HUDEP-2 (cell line): ENCODE measurements at regions not wholly inside any gene's neighbourhood (a gene's known extent, or its start where the extent isn't known, plus 50 kb on each side); places are given as distances from the start of the nearest gene placed in this dataset.
"Not testable (repeated sequence)": the region's sequence is repeated elsewhere in the genome, so short reads cannot be mapped to it uniquely, and the experiment has no call there.

Experiments used
- DNase-seq, 76 experiments: peaks; one replicate each; lab custom pipeline; 2025; ENCODE audit not compliant: unreplicated experiment in 76 of 76; lab: John Stamatoyannopoulos, UW

GRCh38 chr10:52368725-52369124, 54.6 kb downstream of the DKK1 start:
- no peak for DNase-seq

GRCh38 chr10:52374207-52374606, 60.1 kb downstream of the DKK1 start:
- not testable (repeated sequence) for DNase-seq

GRCh38 chr10:52376694-52377354, 62.7 kb downstream of the DKK1 start:
- no peak for DNase-seq

- no peak for DNase-seq
Observed at GRCh38 chr10:52378124-52378523, 64.0 kb downstream of the DKK1 start.

GRCh38 chr10:52379287-52379686, 65.2 kb downstream of the DKK1 start:
- no peak for DNase-seq

- no peak for DNase-seq
Observed at GRCh38 chr10:52383088-52383487, 69.0 kb downstream of the DKK1 start.

- no peak for DNase-seq
Observed at GRCh38 chr10:52387744-52388143, 73.7 kb downstream of the DKK1 start.

GRCh38 chr10:52390388-52390787, 76.3 kb downstream of the DKK1 start:
- DNase-seq = no peak

GRCh38 chr10:52391927-52392602, 78.0 kb downstream of the DKK1 start:
- DNase-seq = no peak

- no peak for DNase-seq
Observed at GRCh38 chr10:52394246-52394645, 80.2 kb downstream of the DKK1 start.

GRCh38 chr10:52400562-52400961, 86.5 kb downstream of the DKK1 start:
- no peak for DNase-seq

GRCh38 chr10:52403801-52404200, 89.7 kb downstream of the DKK1 start:
- not testable (repeated sequence) for DNase-seq

- DNase-seq = no peak
Observed at GRCh38 chr10:52409195-52409594, 95.1 kb downstream of the DKK1 start.

GRCh38 chr10:52409928-52410327, 95.8 kb downstream of the DKK1 start:
- DNase-seq = no peak

- no peak for DNase-seq
Observed at GRCh38 chr10:52410916-52411315, 96.8 kb downstream of the DKK1 start.

GRCh38 chr10:52419281-52419680, 105.2 kb downstream of the DKK1 start:
- no peak for DNase-seq

- no peak for DNase-seq
Observed at GRCh38 chr10:52420656-52421055, 106.6 kb downstream of the DKK1 start.

- DNase-seq = no peak
Observed at GRCh38 chr10:52423369-52423768, 109.3 kb downstream of the DKK1 start.

- DNase-seq = no peak
Observed at GRCh38 chr10:52424341-52424740, 110.3 kb downstream of the DKK1 start.

GRCh38 chr10:52434734-52435133, 120.7 kb downstream of the DKK1 start:
- DNase-seq = no peak

GRCh38 chr10:52436664-52437063, 122.6 kb downstream of the DKK1 start:
- no peak for DNase-seq

GRCh38 chr10:52437205-52437646, 123.1 kb downstream of the DKK1 start:
- DNase-seq = no peak
